ENCODE measurements at regions not wholly inside any gene's neighbourhood (a gene's known extent, or its start where the extent isn't known, plus 50 kb on each side); places are given as distances from the start of the nearest gene placed in this dataset.

DNA sequence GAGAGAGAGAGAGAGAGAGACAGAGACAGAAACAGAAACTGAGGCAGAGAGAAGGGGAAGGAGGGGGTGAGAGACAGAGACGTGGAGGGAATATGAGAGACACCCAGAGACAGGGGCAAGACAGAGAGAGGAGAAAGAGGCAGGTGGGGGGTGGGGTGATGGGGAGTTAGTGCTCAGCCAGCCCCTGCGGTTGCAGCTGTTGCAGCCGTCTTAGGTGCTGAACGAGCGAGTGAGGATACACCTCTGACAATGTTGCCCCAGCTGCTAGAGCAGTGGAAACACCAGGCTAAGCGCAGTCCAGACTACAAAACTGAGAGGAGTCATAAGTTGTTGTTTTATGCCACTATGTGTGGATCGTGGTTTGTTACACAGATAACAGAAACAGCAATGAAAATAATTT, 328.2 kb upstream of the SHH start:
- H3K9me3 ChIP-seq (replicated peaks in 1 of 2; ENCODE audit: control insufficient read depth in 2 of 2, insufficient read depth in 1 of 2, low read depth in 1 of 2, low read length in 2 of 2), result peaks cover 0 to 5% of the 10 kb centered on the region in 2 donors
- no peak overlapping the region for H2BK12ac ChIP-seq (ENCODE audit: low read length)
- no peak for DNase-seq (ENCODE audit: low spot score)
- no peak overlapping the region for H2AK5ac ChIP-seq (ENCODE audit: low read depth, low read length)
- no peak overlapping the region for H2BK120ac ChIP-seq (ENCODE audit: low read depth, low read length)
- H3K4me3 ChIP-seq (ENCODE audit: low read length in 2 of 2), result no peak overlapping the region
- H2BK15ac ChIP-seq (ENCODE audit: low read length), result no peak overlapping the region
- no peak overlapping the region for H3K27ac ChIP-seq (replicated peaks; ENCODE audit: low read length)
- H3K14ac ChIP-seq (ENCODE audit: low read length), result no peak overlapping the region
- no peak overlapping the region for H4K8ac ChIP-seq (ENCODE audit: low read depth, low read length)
- H3K27me3 ChIP-seq (ENCODE audit: control insufficient read depth in 3 of 3, insufficient read depth in 3 of 3, low read depth in 1 of 3, low read length in 3 of 3), result peaks cover 0 to 2% (median 0%) of the 10 kb centered on the region in 3 experiments
- no peak overlapping the region for H3K9ac ChIP-seq (ENCODE audit: low read depth, low read length, poor library complexity)
- H2AFZ ChIP-seq (ENCODE audit: low read length), result no peak overlapping the region
- H3K4me2 ChIP-seq (ENCODE audit: insufficient read depth, low read length, poor library complexity, severe bottlenecking), result no peak overlapping the region
- H3K36me3 ChIP-seq (replicated peaks in 1 of 2; ENCODE audit: control insufficient read depth in 2 of 2, insufficient read depth in 2 of 2, low read length in 2 of 2), result no peaks in the 10 kb centered on the region
- H3K18ac ChIP-seq (ENCODE audit: low read length), result no peak overlapping the region
- H3K4me1 ChIP-seq (ENCODE audit: control insufficient read depth in 2 of 2, insufficient read depth in 1 of 2, low read depth in 1 of 2, low read length in 2 of 2), result no peaks in the 10 kb centered on the region
- no peak overlapping the region for H4K91ac ChIP-seq (ENCODE audit: low read depth, low read length, poor library complexity)
- H3K4ac ChIP-seq (ENCODE audit: low read length), result no peak overlapping the region
- no peak overlapping the region for H3K23ac ChIP-seq (ENCODE audit: low read depth, low read length, poor library complexity)
- WGBS, 2 donors (ENCODE audit: extremely low coverage in 2 of 2, insufficient read length in 2 of 2, insufficient replicate concordance in 1 of 2), result no CpG with 5 or more reads among the region's 7 CpGs
- no peaks in the 10 kb centered on the region for H3K79me1 ChIP-seq (ENCODE audit: low read depth, low read length)
- H2BK5ac ChIP-seq (ENCODE audit: low read length), result no peak overlapping the region

DNA sequence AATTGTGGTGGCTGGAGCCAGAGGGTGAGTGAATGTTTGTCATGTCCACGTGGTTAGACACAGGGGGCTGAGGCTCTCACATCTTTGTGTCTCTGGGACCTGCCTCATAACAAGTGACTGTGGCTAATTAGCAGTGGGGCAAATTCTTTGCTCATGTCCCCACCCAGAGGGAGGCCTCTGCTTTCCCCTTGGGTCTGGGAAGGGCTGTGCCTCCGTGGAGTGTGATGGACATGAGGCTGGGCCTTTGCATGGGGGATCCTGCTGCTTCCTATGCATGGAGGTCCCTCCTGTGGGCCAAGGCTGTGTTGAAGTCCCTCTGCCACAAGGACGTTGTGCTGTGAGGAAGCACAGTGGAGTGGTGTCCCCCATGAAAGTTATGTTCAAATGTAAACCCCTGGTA, 327.4 kb upstream of the SHH start:
- no peak for DNase-seq (ENCODE audit: low spot score)
- Histone ChIP-seq H2AFZ (ENCODE audit: low read length) (no peak overlapping the region), H3K9ac (ENCODE audit: low read depth, low read length, poor library complexity) (no peak overlapping the region), H3K23ac (ENCODE audit: low read depth, low read length, poor library complexity) (no peak overlapping the region), H3K4me3 (ENCODE audit: low read length in 2 of 2) (no peak overlapping the region), H3K9me3 (replicated peaks in 1 of 2; ENCODE audit: control insufficient read depth in 2 of 2, insufficient read depth in 1 of 2, low read depth in 1 of 2, low read length in 2 of 2) (peaks cover 0 to 5% of the 10 kb centered on the region in 2 donors), H3K36me3 (replicated peaks in 1 of 2; ENCODE audit: control insufficient read depth in 2 of 2, insufficient read depth in 2 of 2, low read length in 2 of 2) (no peaks in the 10 kb centered on the region), H3K18ac (ENCODE audit: low read length) (peak overlapping the region; percentile 11), H3K4me1 (ENCODE audit: control insufficient read depth in 2 of 2, insufficient read depth in 1 of 2, low read depth in 1 of 2, low read length in 2 of 2) (no peaks in the 10 kb centered on the region), H4K91ac (ENCODE audit: low read depth, low read length, poor library complexity) (no peak overlapping the region), H2AK5ac (ENCODE audit: low read depth, low read length) (no peak overlapping the region), H3K27me3 (ENCODE audit: control insufficient read depth in 3 of 3, insufficient read depth in 3 of 3, low read depth in 1 of 3, low read length in 3 of 3) (peaks cover 0 to 2% (median 0%) of the 10 kb centered on the region in 3 experiments), H3K27ac (replicated peaks; ENCODE audit: low read length) (no peak overlapping the region), H3K79me1 (ENCODE audit: low read depth, low read length) (no peaks in the 10 kb centered on the region), H2BK15ac (ENCODE audit: low read length) (no peak overlapping the region), H2BK120ac (ENCODE audit: low read depth, low read length) (no peak overlapping the region), H3K4me2 (ENCODE audit: insufficient read depth, low read length, poor library complexity, severe bottlenecking) (no peak overlapping the region), H2BK12ac (ENCODE audit: low read length) (no peak overlapping the region), H4K8ac (ENCODE audit: low read depth, low read length) (no peak overlapping the region), H3K14ac (ENCODE audit: low read length) (no peak overlapping the region), H2BK5ac (ENCODE audit: low read length) (no peak overlapping the region), H3K4ac (ENCODE audit: low read length) (no peak overlapping the region)
- no CpG with 5 or more reads among the region's 3 CpGs for WGBS, 2 donors (ENCODE audit: extremely low coverage in 2 of 2, insufficient read length in 2 of 2, insufficient replicate concordance in 1 of 2)

DNA sequence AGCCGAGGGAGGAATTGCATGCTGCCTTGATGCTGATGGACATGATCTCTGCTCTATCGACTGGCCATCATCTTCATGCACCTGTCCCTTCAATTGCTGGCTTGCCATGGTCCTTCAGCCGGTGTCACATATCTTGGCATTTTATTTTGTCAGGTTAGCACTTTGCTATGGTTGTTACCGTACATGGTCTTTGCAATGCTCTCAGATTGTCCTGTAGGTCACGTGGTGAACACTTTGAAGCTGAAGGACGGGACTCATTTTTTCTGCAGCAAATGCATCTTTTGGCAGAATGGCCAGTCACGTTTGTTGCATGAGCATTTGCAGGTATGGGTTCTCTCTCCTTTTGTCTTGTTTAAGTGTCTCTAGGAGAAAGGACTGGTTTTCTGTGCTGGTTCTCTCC, 326.8 kb upstream of the SHH start:
- no CpG with 5 or more reads among the region's 7 CpGs for WGBS, 2 donors (ENCODE audit: extremely low coverage in 2 of 2, insufficient read length in 2 of 2, insufficient replicate concordance in 1 of 2)
- no peak overlapping the region for H2BK5ac ChIP-seq (ENCODE audit: low read length)

GRCh38 chr7:156131881-156132280, 319.6 kb upstream of the SHH start:
- Histone ChIP-seq H3K9ac (ENCODE audit: low read depth, low read length, poor library complexity) (no peak overlapping the region), H2BK12ac (ENCODE audit: low read length) (no peak overlapping the region), H2BK120ac (ENCODE audit: low read depth, low read length) (no peak overlapping the region), H2AK5ac (ENCODE audit: low read depth, low read length) (no peak overlapping the region), H2AFZ (ENCODE audit: low read length) (no peak overlapping the region), H3K4me1 (ENCODE audit: control insufficient read depth in 2 of 2, insufficient read depth in 1 of 2, low read depth in 1 of 2, low read length in 2 of 2) (no peaks in the 10 kb centered on the region), H3K36me3 (replicated peaks in 1 of 2; ENCODE audit: control insufficient read depth in 2 of 2, insufficient read depth in 2 of 2, low read length in 2 of 2) (no peaks in the 10 kb centered on the region), H3K27ac (replicated peaks; ENCODE audit: low read length) (no peak overlapping the region), H3K4ac (ENCODE audit: low read length) (no peak overlapping the region), H3K27me3 (ENCODE audit: control insufficient read depth in 3 of 3, insufficient read depth in 3 of 3, low read depth in 1 of 3, low read length in 3 of 3) (peaks cover 0 to 10% (median 0%) of the 10 kb centered on the region in 3 experiments), H3K9me3 (replicated peaks in 1 of 2; ENCODE audit: control insufficient read depth in 2 of 2, insufficient read depth in 1 of 2, low read depth in 1 of 2, low read length in 2 of 2) (peaks cover 0 to 1% of the 10 kb centered on the region in 2 donors), H4K91ac (ENCODE audit: low read depth, low read length, poor library complexity) (no peak overlapping the region), H3K14ac (ENCODE audit: low read length) (no peak overlapping the region), H3K4me3 (ENCODE audit: low read length in 2 of 2) (no peak overlapping the region), H4K8ac (ENCODE audit: low read depth, low read length) (no peak overlapping the region), H3K4me2 (ENCODE audit: insufficient read depth, low read length, poor library complexity, severe bottlenecking) (no peak overlapping the region), H2BK15ac (ENCODE audit: low read length) (no peak overlapping the region), H3K79me1 (ENCODE audit: low read depth, low read length) (no peaks in the 10 kb centered on the region), H3K23ac (ENCODE audit: low read depth, low read length, poor library complexity) (no peak overlapping the region), H3K18ac (ENCODE audit: low read length) (no peak overlapping the region), H2BK5ac (ENCODE audit: low read length) (no peak overlapping the region)
- no peak for DNase-seq (ENCODE audit: low spot score)
- WGBS, 2 donors (ENCODE audit: extremely low coverage in 2 of 2, insufficient read length in 2 of 2, insufficient replicate concordance in 1 of 2), result no CpG with 5 or more reads among the region's 2 CpGs

More for the DNA sequence above, 326.8 kb upstream of the SHH start:
- H3K4ac ChIP-seq (ENCODE audit: low read length), result no peak overlapping the region
- H2BK15ac ChIP-seq (ENCODE audit: low read length), result no peak overlapping the region
- H3K79me1 ChIP-seq (ENCODE audit: low read depth, low read length), result no peaks in the 10 kb centered on the region
- H4K91ac ChIP-seq (ENCODE audit: low read depth, low read length, poor library complexity), result no peak overlapping the region
- H3K9me3 ChIP-seq (replicated peaks in 1 of 2; ENCODE audit: control insufficient read depth in 2 of 2, insufficient read depth in 1 of 2, low read depth in 1 of 2, low read length in 2 of 2), result peaks cover 0 to 5% of the 10 kb centered on the region in 2 donors
- no peak overlapping the region for H3K14ac ChIP-seq (ENCODE audit: low read length)
- H2BK12ac ChIP-seq (ENCODE audit: low read length), result no peak overlapping the region
- no peak overlapping the region for H3K18ac ChIP-seq (ENCODE audit: low read length)
- no peak overlapping the region for H4K8ac ChIP-seq (ENCODE audit: low read depth, low read length)
- H3K27me3 ChIP-seq (ENCODE audit: control insufficient read depth in 3 of 3, insufficient read depth in 3 of 3, low read depth in 1 of 3, low read length in 3 of 3), result peaks cover 0 to 2% (median 0%) of the 10 kb centered on the region in 3 experiments
- H3K4me2 ChIP-seq (ENCODE audit: insufficient read depth, low read length, poor library complexity, severe bottlenecking), result no peak overlapping the region
- no peaks in the 10 kb centered on the region for H3K36me3 ChIP-seq (replicated peaks in 1 of 2; ENCODE audit: control insufficient read depth in 2 of 2, insufficient read depth in 2 of 2, low read length in 2 of 2)
- no peak overlapping the region for H2AK5ac ChIP-seq (ENCODE audit: low read depth, low read length)
- no peak overlapping the region for H3K23ac ChIP-seq (ENCODE audit: low read depth, low read length, poor library complexity)
- no peak overlapping the region for H3K27ac ChIP-seq (replicated peaks; ENCODE audit: low read length)
- no peak overlapping the region for H3K9ac ChIP-seq (ENCODE audit: low read depth, low read length, poor library complexity)
- H3K4me1 ChIP-seq (ENCODE audit: control insufficient read depth in 2 of 2, insufficient read depth in 1 of 2, low read depth in 1 of 2, low read length in 2 of 2), result no peaks in the 10 kb centered on the region
- no peak overlapping the region for H2BK120ac ChIP-seq (ENCODE audit: low read depth, low read length)
- H3K4me3 ChIP-seq (ENCODE audit: low read length in 2 of 2), result no peak overlapping the region
- no peak for DNase-seq (ENCODE audit: low spot score)
- no peak overlapping the region for H2AFZ ChIP-seq (ENCODE audit: low read length)
